HEK293 (cell line): ENCODE measurements at regions not wholly inside any gene's neighbourhood (a gene's known extent, or its start where the extent isn't known, plus 50 kb on each side); places are given as distances from the start of the nearest gene placed in this dataset.

Experiments
- MEIS1 ChIP-seq: sonication (generic); formaldehyde crosslinking; IDR thresholded peaks from 2 replicates; pipeline ENCODE4 v1.8.1; 2022; ENCODE audit warnings: missing genetic modification reagents, mild to moderate bottlenecking, borderline replicate concordance
- ZNF184 ChIP-seq: fragments of 450-650 bp; IDR thresholded peaks from 2 replicates; pipeline ENCODE4 v1.5.1; 2018; ENCODE audit warnings: missing biosample characterization, mild to moderate bottlenecking, missing genetic modification characterization
- ZNF19 ChIP-seq: fragments of 450-650 bp; formaldehyde crosslinking; IDR thresholded peaks from 2 replicates; pipeline ENCODE4; 2016; ENCODE audit warnings: missing biosample characterization, missing genetic modification characterization, low read depth
- ZNF707 ChIP-seq: fragments of 450-650 bp; formaldehyde crosslinking; IDR thresholded peaks from 2 replicates; pipeline ENCODE4 v1.5.1; 2016; ENCODE audit warnings: missing biosample characterization, missing genetic modification characterization
- TF ChIP-seq, protein P1 (sequence below): fragments of 450-650 bp; formaldehyde crosslinking; IDR thresholded peaks from 2 replicates; pipeline ENCODE4 v1.5.1; 2016; ENCODE audit warnings: missing biosample characterization, missing genetic modification characterization, low read depth
- TF ChIP-seq, protein P2 (sequence below): fragments of 450-650 bp; formaldehyde crosslinking; IDR thresholded peaks from 2 replicates; pipeline ENCODE4 v1.5.1; 2016; ENCODE audit warnings: missing biosample characterization, missing genetic modification characterization

DNA sequence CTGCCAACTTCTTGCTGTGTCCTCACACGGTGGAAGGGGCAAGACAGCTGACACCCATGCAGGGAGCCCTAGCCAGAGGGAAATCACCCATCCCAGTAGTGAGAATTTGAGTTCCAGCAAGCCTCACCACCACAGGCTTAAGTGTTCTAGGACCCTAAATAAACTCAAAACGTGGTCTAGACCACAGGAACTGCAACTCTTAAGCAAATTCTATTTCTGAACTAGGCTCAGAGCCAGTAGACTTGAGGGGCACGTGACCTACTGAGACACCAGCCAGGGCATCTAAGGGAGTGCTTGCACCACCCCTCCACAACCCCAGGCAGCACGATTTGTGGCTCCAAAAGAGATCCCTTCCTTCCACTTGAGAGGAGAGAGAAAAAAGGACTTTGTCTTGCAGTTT lies 96.0 kb upstream of the PHF24 start:
- TF ChIP-seq, protein P1, sequence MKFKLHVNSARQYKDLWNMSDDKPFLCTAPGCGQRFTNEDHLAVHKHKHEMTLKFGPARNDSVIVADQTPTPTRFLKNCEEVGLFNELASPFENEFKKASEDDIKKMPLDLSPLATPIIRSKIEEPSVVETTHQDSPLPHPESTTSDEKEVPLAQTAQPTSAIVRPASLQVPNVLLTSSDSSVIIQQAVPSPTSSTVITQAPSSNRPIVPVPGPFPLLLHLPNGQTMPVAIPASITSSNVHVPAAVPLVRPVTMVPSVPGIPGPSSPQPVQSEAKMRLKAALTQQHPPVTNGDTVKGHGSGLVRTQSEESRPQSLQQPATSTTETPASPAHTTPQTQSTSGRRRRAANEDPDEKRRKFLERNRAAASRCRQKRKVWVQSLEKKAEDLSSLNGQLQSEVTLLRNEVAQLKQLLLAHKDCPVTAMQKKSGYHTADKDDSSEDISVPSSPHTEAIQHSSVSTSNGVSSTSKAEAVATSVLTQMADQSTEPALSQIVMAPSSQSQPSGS (tag by site-specific recombination) = no peak
- TF ChIP-seq ZNF184 (tag by site-specific recombination) (no peak), MEIS1 (no peak), ZNF19 (tag by site-specific recombination) (no peak), ZNF707 (tag by site-specific recombination) (no peak)
- TF ChIP-seq, protein P2, sequence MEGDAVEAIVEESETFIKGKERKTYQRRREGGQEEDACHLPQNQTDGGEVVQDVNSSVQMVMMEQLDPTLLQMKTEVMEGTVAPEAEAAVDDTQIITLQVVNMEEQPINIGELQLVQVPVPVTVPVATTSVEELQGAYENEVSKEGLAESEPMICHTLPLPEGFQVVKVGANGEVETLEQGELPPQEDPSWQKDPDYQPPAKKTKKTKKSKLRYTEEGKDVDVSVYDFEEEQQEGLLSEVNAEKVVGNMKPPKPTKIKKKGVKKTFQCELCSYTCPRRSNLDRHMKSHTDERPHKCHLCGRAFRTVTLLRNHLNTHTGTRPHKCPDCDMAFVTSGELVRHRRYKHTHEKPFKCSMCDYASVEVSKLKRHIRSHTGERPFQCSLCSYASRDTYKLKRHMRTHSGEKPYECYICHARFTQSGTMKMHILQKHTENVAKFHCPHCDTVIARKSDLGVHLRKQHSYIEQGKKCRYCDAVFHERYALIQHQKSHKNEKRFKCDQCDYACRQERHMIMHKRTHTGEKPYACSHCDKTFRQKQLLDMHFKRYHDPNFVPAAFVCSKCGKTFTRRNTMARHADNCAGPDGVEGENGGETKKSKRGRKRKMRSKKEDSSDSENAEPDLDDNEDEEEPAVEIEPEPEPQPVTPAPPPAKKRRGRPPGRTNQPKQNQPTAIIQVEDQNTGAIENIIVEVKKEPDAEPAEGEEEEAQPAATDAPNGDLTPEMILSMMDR (tag by site-specific recombination) = no peak
